Upper lobe of right lung (tissue), 1 donor: ENCODE measurements at regions not wholly inside any gene's neighbourhood (a gene's known extent, or its start where the extent isn't known, plus 50 kb on each side); places are given as distances from the start of the nearest gene placed in this dataset.

Experiments used
- ATAC-seq: fragments of 200-7000 bp; cut with Tn5 transposase; one replicate; pipeline ENCODE4 v1.9.1; 2020; ENCODE audit warnings: mild to moderate bottlenecking, moderate library complexity
- DNase-seq: peaks from one replicate; pipeline ENCODE4 v3.0.0-alpha.2; 2020
- H3K27ac ChIP-seq: fragments of 200-600 bp; one replicate; pipeline ENCODE4 v1.8.0; 2022
- H3K27me3 ChIP-seq: fragments of 200-600 bp; one replicate; pipeline ENCODE4 v1.8.0; 2022; ENCODE audit warnings: mild to moderate bottlenecking
- H3K36me3 ChIP-seq: fragments of 200-600 bp; one replicate; pipeline ENCODE4 v1.8.0; 2022
- H3K4me1 ChIP-seq: fragments of 200-600 bp; one replicate; pipeline ENCODE4 v1.8.0; 2022
- H3K4me3 ChIP-seq: fragments of 200-600 bp; one replicate; pipeline ENCODE4 v1.8.0; 2022; ENCODE audit warnings: mild to moderate bottlenecking
- H3K9me3 ChIP-seq: fragments of 200-600 bp; one replicate; pipeline ENCODE4 v1.8.0; 2022
- CTCF ChIP-seq: fragments of 200-600 bp; IDR thresholded peaks from one replicate; pipeline ENCODE4 v1.8.0; 2022; ENCODE audit warnings: antibody characterized with exemption
- intact Hi-C: fragments of 100-400 bp; cut with DNase I; formaldehyde crosslinking; loops from one replicate; pipeline ENCODE4 v1.11.0; 2022
- donor health status: DM: no; HTN: yes; CAD: no; lungs with severe emphysema.

- intact Hi-C loops, result no loop called here
Measured at GRCh38 chr2:205872716-205873115, 190.4 kb downstream of the NRP2 start.

GRCh38 chr2:205869439-205869838 is 187.1 kb downstream of the NRP2 start:
- no peaks in the 10 kb centered on the region for H3K27me3 ChIP-seq
- H3K9me3 ChIP-seq, result no peaks in the 10 kb centered on the region
- ATAC-seq, result no peak
- no peaks in the 10 kb centered on the region for H3K36me3 ChIP-seq
- H3K27ac ChIP-seq, result no peak overlapping the region
- DNase-seq, result no peak
- no peak for TF ChIP-seq CTCF
- intact Hi-C loops, result no loop called here
- H3K4me3 ChIP-seq, result no peak overlapping the region
- H3K4me1 ChIP-seq, result no peaks in the 10 kb centered on the region

More at GRCh38 chr2:205872716-205873115, 190.4 kb downstream of the NRP2 start:
- Histone ChIP-seq H3K9me3 (no peaks in the 10 kb centered on the region), H3K36me3 (no peaks in the 10 kb centered on the region), H3K4me3 (no peak overlapping the region), H3K27ac (no peak overlapping the region), H3K27me3 (no peaks in the 10 kb centered on the region), H3K4me1 (no peaks in the 10 kb centered on the region)
- DNase-seq, result no peak
- no peak for TF ChIP-seq CTCF
- no peak for ATAC-seq

GRCh38 chr2:205868773-205869333 is 186.6 kb downstream of the NRP2 start:
- Histone ChIP-seq H3K27ac (no peak overlapping the region), H3K9me3 (no peaks in the 10 kb centered on the region), H3K36me3 (no peaks in the 10 kb centered on the region), H3K4me1 (no peaks in the 10 kb centered on the region), H3K27me3 (no peaks in the 10 kb centered on the region), H3K4me3 (no peak overlapping the region)
- ATAC-seq (peak; percentile 93), DNase-seq (no peak)
- no peak for TF ChIP-seq CTCF
- intact Hi-C loops, result no loop called here

- H3K9me3 ChIP-seq, result no peaks in the 10 kb centered on the region
- DNase-seq (no peak), ATAC-seq (no peak)
- intact Hi-C loops, result no loop called here
- no peaks in the 10 kb centered on the region for H3K4me1 ChIP-seq
- no peaks in the 10 kb centered on the region for H3K27me3 ChIP-seq
- no peak overlapping the region for H3K4me3 ChIP-seq
- H3K36me3 ChIP-seq, result no peaks in the 10 kb centered on the region
- no peak overlapping the region for H3K27ac ChIP-seq
- no peak for TF ChIP-seq CTCF
Measured at GRCh38 chr2:205868053-205868452, 185.8 kb downstream of the NRP2 start.

GRCh38 chr2:205867371-205867770 is 185.1 kb downstream of the NRP2 start:
- no peaks in the 10 kb centered on the region for H3K4me1 ChIP-seq
- no peak for TF ChIP-seq CTCF
- H3K36me3 ChIP-seq, result no peaks in the 10 kb centered on the region
- no peak for DNase-seq
- intact Hi-C loops, result no loop called here
- no peak for ATAC-seq
- no peak overlapping the region for H3K27ac ChIP-seq
- no peak overlapping the region for H3K4me3 ChIP-seq
- H3K27me3 ChIP-seq, result no peaks in the 10 kb centered on the region
- no peaks in the 10 kb centered on the region for H3K9me3 ChIP-seq

GRCh38 chr2:205865905-205866441 is 183.7 kb downstream of the NRP2 start:
- Histone ChIP-seq H3K27me3 (no peaks in the 10 kb centered on the region), H3K4me3 (no peak overlapping the region), H3K4me1 (no peaks in the 10 kb centered on the region), H3K27ac (no peak overlapping the region), H3K9me3 (no peaks in the 10 kb centered on the region), H3K36me3 (no peaks in the 10 kb centered on the region)
- DNase-seq (no peak), ATAC-seq (no peak)
- no peak for TF ChIP-seq CTCF
- intact Hi-C loops, result no loop called here
